Gastrocnemius medialis (tissue), 4 donors: ENCODE measurements at regions not wholly inside any gene's neighbourhood (a gene's known extent, or its start where the extent isn't known, plus 50 kb on each side); places are given as distances from the start of the nearest gene placed in this dataset.

Experiments
- POLR2A ChIP-seq, 2 donors: fragments of 450-650 bp; IDR thresholded peaks; one replicate each; pipeline ENCODE4 v1.6.1; 2017; ENCODE audit warnings: antibody characterized with exemption in 2 of 2, mild to moderate bottlenecking in 2 of 2, moderate library complexity in 2 of 2
- TF ChIP-seq, protein P1 (sequence below), 5 experiments: fragments of 450-650 bp in 3 of 5; fragments of 200-600 bp in 2 of 5; sonication (generic) in 2 of 5; IDR thresholded peaks in 4 of 5; conservative IDR thresholded peaks in 1 of 5; 1 replicate in 4 of 5; 2 replicates in 1 of 5; pipeline ENCODE4 v1.5.1; 2016 to 2019; ENCODE audit warnings: antibody characterized with exemption in 5 of 5, mild to moderate bottlenecking in 3 of 5, moderate library complexity in 3 of 5

DNA sequence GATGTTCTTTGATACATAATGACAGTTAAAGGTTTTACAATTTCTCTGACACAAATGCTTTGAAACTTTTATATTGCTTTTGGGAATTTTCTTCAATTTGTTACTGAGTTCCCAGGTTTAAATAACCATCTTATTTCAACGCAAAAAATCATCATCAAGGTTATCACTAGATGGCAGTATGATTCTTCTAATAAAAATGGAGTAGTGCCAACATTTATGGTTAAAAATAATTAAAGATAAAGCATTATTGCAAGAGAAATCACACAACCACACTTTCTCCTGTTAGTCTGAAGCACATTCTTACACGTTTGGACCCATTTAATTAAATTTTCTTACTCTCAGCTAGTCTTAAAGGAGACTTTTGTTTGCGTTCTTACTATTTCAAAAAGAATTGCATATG lies 611.3 kb upstream of the CPXCR1 start:
- TF ChIP-seq POLR2A (IDR thresholded peaks at IDR 0.05), result no peak
- TF ChIP-seq, protein P1, sequence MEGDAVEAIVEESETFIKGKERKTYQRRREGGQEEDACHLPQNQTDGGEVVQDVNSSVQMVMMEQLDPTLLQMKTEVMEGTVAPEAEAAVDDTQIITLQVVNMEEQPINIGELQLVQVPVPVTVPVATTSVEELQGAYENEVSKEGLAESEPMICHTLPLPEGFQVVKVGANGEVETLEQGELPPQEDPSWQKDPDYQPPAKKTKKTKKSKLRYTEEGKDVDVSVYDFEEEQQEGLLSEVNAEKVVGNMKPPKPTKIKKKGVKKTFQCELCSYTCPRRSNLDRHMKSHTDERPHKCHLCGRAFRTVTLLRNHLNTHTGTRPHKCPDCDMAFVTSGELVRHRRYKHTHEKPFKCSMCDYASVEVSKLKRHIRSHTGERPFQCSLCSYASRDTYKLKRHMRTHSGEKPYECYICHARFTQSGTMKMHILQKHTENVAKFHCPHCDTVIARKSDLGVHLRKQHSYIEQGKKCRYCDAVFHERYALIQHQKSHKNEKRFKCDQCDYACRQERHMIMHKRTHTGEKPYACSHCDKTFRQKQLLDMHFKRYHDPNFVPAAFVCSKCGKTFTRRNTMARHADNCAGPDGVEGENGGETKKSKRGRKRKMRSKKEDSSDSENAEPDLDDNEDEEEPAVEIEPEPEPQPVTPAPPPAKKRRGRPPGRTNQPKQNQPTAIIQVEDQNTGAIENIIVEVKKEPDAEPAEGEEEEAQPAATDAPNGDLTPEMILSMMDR (IDR thresholded peaks at IDR 0.05 in 4 of 5, conservative IDR thresholded peaks at IDR 0.05 in 1 of 5), result no peak
